NCI-H69 (cell line): ENCODE measurements at regions not wholly inside any gene's neighbourhood (a gene's known extent, or its start where the extent isn't known, plus 50 kb on each side); places are given as distances from the start of the nearest gene placed in this dataset.

Experiments
- DNase-seq: peaks from one replicate; lab custom pipeline; 2025; lab: John Stamatoyannopoulos, UW

- no peak for DNase-seq
Measured at GRCh38 chr9:116039893-116040292, 113.7 kb upstream of the PAPPA start.

DNA sequence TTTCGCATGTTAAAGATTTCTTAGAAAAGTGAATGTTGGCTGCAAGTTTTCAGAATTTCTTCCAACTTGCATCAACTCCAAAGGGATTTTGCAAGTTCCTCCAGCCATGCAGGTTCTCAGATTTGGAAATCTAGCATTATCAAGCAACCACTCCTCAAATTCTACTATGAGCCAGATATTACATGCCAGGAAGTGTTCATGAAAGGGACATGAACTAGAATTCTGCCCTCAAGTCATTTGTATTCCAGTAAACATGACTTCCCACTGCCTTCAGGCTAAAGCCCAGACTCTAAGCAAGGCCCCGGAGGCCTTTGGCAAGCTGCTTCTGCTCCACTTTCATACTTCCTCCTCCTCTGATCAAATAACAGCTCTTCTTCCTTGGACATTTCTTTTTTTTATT, 111.3 kb upstream of the PAPPA start:
- no peak for DNase-seq

GRCh38 chr9:116045083-116045482, 108.5 kb upstream of the PAPPA start:
- no peak for DNase-seq

DNA sequence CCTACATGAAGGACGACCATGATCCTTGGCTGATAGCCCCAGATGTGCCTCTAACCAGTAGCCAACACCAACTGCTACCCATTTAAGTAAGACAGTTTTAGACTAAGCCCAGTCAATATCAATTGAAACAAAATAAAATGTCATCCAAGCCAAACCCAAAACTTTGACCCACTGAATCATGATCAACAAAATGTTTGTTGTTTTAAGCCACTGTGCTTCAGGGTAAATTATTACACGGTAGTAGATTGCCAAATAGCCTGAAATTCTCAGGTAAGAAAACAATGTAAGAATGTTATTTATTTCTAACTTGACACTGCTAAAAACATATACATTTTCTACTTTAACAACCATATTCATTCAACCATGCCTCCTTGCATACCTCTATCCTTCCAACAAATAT, 105.5 kb upstream of the PAPPA start:
- DNase-seq = no peak

- DNase-seq = no peak
Measured at GRCh38 chr9:116049456-116049855, 104.1 kb upstream of the PAPPA start.

GRCh38 chr9:116051528-116051927, 102.1 kb upstream of the PAPPA start:
- no peak for DNase-seq

DNA sequence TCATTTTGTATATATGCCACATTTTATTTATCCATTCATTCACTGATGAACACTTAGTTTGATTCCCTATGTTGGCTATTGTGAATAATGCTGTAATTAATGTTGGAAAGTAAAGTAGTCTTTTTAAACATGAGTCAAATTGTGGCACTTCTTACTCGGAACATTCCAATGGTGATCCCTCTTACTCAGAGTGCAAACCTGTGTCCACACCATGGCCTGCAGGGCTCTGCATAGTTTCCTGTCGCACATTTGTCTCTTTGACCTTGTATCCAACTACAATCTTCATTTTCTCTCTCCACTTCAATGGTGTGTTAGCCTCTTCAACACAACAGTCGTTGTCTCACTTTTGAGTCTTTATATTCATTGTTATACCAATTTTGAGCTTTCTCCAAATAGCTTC, 98.1 kb upstream of the PAPPA start:
- DNase-seq = no peak

DNA sequence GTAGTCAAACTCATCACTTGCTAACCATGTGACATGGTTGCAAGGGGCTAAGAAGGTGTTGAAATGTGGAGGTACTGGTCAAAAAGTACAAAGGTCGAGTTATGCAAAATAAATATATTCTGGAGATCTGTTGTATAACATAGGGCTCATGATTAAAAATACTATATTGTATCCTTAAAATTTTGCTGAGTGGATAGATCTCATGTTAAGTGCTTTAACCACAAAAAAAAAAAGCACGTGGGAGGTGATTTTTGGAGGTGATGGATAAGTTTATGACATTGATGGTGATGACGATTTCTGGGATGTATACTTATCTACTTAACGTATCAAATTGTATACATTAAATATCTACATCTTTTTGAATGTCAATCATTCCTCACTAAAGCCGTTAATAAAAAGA, 96.2 kb upstream of the PAPPA start:
- peak; percentile 6 for DNase-seq

- no peak for DNase-seq
Measured at GRCh38 chr9:116058421-116058820, 95.2 kb upstream of the PAPPA start.

DNA sequence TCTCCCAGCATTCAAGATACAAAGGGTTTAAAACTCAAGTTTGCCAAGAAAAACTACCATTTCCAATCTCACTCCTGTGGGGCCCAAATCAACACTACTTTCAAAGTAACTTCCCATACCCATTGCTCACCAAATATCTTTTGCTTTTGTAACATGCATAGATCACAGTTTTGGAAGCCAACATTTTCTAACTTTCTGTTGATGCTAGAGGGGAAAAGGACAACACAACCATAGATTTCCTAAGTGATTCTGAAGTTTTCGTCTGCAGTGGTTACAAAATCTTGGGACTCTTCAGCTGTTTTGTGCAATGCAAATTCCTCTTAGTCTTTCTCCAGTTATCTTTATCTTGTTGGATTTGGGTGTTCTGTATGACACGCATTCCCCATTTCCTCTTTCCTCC, 94.1 kb upstream of the PAPPA start:
- DNase-seq = no peak

DNA sequence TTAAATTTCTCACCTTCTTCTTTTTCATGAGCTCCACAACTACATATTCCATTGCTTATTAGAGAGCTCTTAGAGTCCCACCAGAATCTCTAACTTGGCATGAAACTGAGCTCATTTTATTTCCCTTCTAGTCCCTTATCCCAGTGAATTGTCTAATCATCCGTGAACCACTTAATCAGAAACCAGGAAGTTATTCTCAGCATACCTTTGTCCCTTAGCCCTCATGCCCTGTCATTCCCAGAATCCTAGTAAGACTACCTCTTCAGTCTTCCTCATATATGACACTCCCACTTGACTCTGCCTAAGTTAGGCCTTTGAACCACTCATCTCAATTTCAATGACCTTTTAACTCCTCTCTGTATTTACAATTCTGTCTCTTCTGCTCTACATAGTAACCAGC, 93.0 kb upstream of the PAPPA start:
- no peak for DNase-seq

GRCh38 chr9:116061546-116062205, 91.9 kb upstream of the PAPPA start:
- no peak for DNase-seq

DNA sequence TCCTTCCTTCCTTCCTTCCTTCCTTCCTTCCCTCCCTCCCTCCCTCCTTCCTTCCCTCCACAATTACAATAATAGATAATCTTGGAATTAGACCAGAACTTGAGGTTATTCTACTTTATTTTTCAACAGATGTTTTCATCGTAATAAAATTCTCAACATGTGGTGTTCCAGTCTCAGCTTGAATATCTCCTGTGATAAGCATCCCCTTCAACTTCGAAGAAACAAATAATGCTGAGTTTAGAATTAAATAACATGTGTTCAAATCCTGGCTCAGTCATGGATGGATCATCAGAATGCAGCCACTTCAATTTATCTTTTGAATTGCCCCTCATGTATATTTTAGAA, 91.4 kb upstream of the PAPPA start:
- no peak for DNase-seq

- no peak for DNase-seq
Measured at GRCh38 chr9:116064970-116065369, 88.6 kb upstream of the PAPPA start.

DNA sequence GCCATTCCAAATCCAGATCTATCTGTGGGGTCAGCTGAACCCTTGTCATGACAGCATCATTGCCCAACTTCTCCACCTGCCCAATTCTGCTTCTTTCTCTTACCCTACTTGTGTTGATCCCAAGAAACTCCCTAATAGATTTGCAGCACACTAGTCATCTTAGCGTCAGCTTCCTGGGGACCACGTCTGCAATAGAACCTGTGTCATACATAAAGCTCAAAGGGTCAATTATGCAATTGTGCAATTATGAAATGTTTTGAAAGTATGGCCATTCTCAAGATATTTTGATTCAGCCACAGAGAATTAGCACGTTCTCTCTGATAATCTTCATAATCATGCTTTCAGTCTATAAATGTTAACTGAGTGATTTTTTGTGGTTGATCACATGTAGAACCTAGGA, 87.4 kb upstream of the PAPPA start:
- no peak for DNase-seq

GRCh38 chr9:116067566-116067965, 86.0 kb upstream of the PAPPA start:
- DNase-seq = no peak

DNA sequence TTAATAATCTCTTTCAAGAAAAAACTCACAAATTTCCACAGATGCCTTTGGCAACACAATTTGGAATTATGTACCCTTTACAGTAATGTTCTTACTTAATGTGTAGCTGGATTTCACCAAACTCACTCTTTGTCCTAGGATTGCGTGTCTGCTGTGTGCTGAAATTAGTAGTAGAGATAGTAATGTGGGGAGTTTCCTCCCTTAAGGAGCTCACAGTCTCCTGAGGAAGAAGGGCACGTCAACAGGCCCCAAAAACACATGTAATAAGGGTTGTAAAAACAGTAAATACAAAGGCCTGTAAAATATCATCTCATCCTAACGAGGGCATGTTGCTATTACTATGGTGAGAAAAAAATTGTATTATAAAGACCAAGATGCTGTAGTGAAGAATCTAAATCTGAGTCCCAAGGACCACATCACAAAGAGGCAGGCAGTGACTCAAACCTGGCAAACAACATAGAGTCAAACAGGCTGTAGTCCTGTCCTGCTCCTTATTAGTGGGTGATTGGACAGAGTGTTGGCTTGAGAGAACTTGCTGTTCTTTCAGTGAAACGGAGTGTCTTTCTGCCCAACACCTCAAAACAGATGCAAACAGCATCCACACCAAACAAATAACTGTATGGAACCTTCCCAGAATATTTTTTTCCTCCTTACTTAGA, 83.2 kb upstream of the PAPPA start:
- DNase-seq = no peak

DNA sequence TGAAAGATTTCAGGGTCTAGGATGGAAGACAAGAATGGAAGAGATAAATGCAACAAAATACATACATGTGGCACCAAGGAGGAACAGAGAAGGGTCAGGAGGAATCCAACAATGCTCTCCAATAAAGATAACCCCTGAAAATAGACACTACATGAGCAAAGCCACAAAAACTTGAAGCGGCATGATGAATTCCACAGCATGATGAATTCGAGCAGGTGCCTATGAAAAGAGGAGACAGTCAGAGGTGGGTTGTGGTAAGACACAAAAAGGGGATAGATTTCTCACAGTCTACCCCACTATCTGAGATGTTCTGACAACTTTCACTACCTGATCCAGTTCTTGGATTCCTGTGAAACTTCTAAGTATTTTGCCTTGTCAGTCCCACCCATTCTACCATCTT, 81.5 kb upstream of the PAPPA start:
- no peak for DNase-seq

- DNase-seq = no peak
Measured at GRCh38 chr9:116073826-116074225, 79.8 kb upstream of the PAPPA start.

DNA sequence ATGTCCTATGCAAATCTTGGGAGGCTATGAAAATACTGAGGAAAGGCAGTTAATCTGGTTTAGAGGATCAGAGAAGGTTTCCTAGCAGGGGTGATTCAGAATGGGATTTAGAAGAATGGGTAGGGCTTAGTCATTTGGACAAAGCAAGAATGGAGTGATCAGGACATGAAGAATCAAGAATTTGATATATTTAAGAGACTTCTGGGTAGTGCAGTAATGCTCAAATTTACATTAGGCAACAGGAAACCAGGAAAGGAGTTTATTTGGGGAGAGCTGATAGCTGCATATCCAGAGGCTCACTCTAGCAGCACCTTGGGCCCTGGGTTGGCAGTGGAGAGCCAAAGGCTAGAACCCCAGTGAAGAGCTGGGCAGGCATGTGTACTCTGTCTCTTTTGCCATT, 78.9 kb upstream of the PAPPA start:
- no peak for DNase-seq

GRCh38 chr9:116075191-116075590, 78.4 kb upstream of the PAPPA start:
- DNase-seq = no peak

GRCh38 chr9:116078640-116079039, 75.0 kb upstream of the PAPPA start:
- DNase-seq = no peak

DNA sequence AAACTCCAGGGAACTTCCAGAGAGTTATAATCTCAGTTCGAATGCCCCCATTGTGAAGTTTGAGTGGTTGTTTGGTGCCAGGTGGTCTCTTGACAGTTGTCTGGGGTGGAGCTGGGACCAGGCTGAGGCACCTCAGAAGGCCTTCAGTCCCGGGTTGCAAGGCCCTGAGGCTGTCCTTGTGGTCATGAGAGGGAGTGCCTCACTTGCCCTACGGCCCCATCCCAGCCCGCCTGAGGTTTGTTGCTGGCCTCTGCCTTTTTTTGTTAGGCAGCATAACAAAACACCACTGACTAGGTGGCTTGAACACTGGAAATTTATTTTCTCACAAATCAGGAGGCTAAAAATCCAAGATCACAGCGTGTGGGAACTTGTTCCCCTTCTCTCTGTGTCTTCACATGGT, 73.0 kb upstream of the PAPPA start:
- no peak for DNase-seq

DNA sequence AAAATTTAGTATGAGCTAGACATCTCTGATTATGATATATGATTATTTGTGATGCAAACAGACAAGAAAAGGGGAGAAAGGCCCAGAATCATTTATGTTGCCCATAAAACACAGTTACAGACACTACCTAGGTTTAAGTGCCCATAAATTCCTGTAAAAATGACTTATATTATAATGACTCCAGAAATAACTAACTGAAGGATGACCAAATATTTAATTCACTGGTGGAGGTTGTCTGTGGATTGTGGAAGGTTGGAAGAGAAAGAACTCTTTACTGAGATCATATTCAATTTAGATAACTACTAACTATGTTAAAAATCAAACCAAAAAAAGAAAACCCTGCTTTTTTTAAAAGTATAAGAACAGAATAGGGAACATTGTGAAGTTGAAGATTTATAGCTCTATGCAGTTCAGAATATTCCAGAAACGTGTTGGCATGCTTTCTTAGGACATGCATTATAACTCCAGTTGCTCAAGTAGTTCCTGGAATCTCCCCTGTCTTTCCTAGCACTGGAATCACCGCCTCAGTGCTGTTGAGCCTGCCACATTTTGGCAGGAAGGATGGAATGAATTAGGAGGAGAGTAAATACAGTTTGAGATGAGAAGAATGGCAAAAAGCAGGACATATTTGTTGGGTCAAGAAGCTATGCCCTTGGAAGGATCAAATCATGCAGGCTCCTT, 72.0 kb upstream of the PAPPA start:
- no peak for DNase-seq
